Liver (tissue), 8 donors: ENCODE measurements at regions not wholly inside any gene's neighbourhood (a gene's known extent, or its start where the extent isn't known, plus 50 kb on each side); places are given as distances from the start of the nearest gene placed in this dataset.

Experiments used
- DNase-seq: peaks from one replicate; pipeline ENCODE4 v3.0.0-alpha.2; 2017; ENCODE audit warnings: low spot score
- H3K27ac ChIP-seq, 2 donors: one replicate each; pipeline ENCODE4 v1.7.0; 2013; ENCODE audit warnings: inconsistent platforms in 2 of 2, low read length in 2 of 2, control low read depth in 1 of 2, low read depth in 1 of 2, mild to moderate bottlenecking in 1 of 2
- H3K27me3 ChIP-seq, 4 donors: one replicate each; pipeline versions ENCODE4 v1.6.1 to v1.7.0; 2013; ENCODE audit warnings: low read length in 3 of 4, inconsistent platforms in 1 of 4, mild to moderate bottlenecking in 1 of 4, moderate library complexity in 1 of 4; ENCODE audit not compliant: control insufficient read depth in 4 of 4, insufficient read depth in 4 of 4
- H3K36me3 ChIP-seq, 4 donors: one replicate each; pipeline versions ENCODE4 v1.6.1 to v1.7.0; 2013; ENCODE audit warnings: low read length in 3 of 4, mild to moderate bottlenecking in 3 of 4, low read depth in 1 of 4, moderate library complexity in 1 of 4; ENCODE audit not compliant: control insufficient read depth in 4 of 4, insufficient read depth in 3 of 4
- H3K4me1 ChIP-seq, 4 donors: one replicate each; pipeline versions ENCODE4 v1.6.1 to v1.7.0; 2013; ENCODE audit warnings: low read length in 3 of 4, mild to moderate bottlenecking in 3 of 4, moderate library complexity in 1 of 4; ENCODE audit not compliant: control insufficient read depth in 4 of 4, insufficient read depth in 4 of 4
- H3K4me3 ChIP-seq, 3 donors: one replicate each; pipeline versions ENCODE4 v1.6.1 to v1.7.0; 2013; ENCODE audit warnings: low read length in 3 of 3, control low read depth in 1 of 3, low read depth in 1 of 3, mild to moderate bottlenecking in 1 of 3
- H3K9ac ChIP-seq, 2 donors: one replicate each; pipeline ENCODE4 v1.7.0; 2013; ENCODE audit warnings: low read length in 2 of 2, mild to moderate bottlenecking in 2 of 2, moderate library complexity in 2 of 2, control low read depth in 1 of 2, low read depth in 1 of 2
- H3K9me3 ChIP-seq, 4 donors: one replicate each; pipeline versions ENCODE4 v1.6.1 to v1.7.0; 2013; ENCODE audit warnings: low read length in 3 of 4; ENCODE audit not compliant: control insufficient read depth in 4 of 4
- EGR1 ChIP-seq, 2 donors: IDR thresholded peaks; 2 replicates each; pipeline ENCODE4 v1.6.1; 2016 to 2018; ENCODE audit warnings: antibody characterized with exemption in 2 of 2, low read depth in 2 of 2
- FOXA1 ChIP-seq: IDR thresholded peaks from 2 replicates; pipeline ENCODE4 v1.6.1; 2016; ENCODE audit warnings: antibody characterized with exemption
- FOXA2 ChIP-seq: IDR thresholded peaks from 2 replicates; pipeline ENCODE4 v1.6.1; 2016; ENCODE audit warnings: antibody characterized with exemption
- GABPA ChIP-seq, 2 donors: IDR thresholded peaks in 1 of 2; conservative IDR thresholded peaks in 1 of 2; 2 replicates each; pipeline ENCODE4 v1.6.1; 2016; ENCODE audit warnings: antibody characterized with exemption in 2 of 2, mild to moderate bottlenecking in 1 of 2, moderate library complexity in 1 of 2
- HNF4A ChIP-seq, 2 donors: conservative IDR thresholded peaks; 2 replicates each; pipeline ENCODE4 v1.6.1; 2016; ENCODE audit warnings: antibody characterized with exemption in 2 of 2, mild to moderate bottlenecking in 2 of 2
- HNF4G ChIP-seq: IDR thresholded peaks from 2 replicates; pipeline ENCODE4 v1.6.1; 2016; ENCODE audit warnings: antibody characterized with exemption
- JUND ChIP-seq, 2 donors: IDR thresholded peaks; 2 replicates each; pipeline ENCODE4 v1.6.1; 2016; ENCODE audit warnings: antibody characterized with exemption in 2 of 2
- NR2F2 ChIP-seq: IDR thresholded peaks from 2 replicates; pipeline ENCODE4 v1.6.1; 2016; ENCODE audit warnings: antibody characterized with exemption
- RAD21 ChIP-seq, 2 donors: IDR thresholded peaks; 2 replicates each; pipeline ENCODE4 v1.6.1; 2016; ENCODE audit warnings: antibody characterized with exemption in 2 of 2, mild to moderate bottlenecking in 2 of 2
- RXRA ChIP-seq, 2 donors: IDR thresholded peaks; 2 replicates each; pipeline ENCODE4 v1.6.1; 2017 to 2018; ENCODE audit warnings: antibody characterized with exemption in 2 of 2, mild to moderate bottlenecking in 1 of 2
- SP1 ChIP-seq: IDR thresholded peaks from 2 replicates; pipeline ENCODE4 v1.6.1; 2018; ENCODE audit warnings: antibody characterized with exemption, mild to moderate bottlenecking
- TAF1 ChIP-seq: conservative IDR thresholded peaks from 2 replicates; pipeline ENCODE4 v1.6.1; 2016; ENCODE audit warnings: antibody characterized with exemption, mild to moderate bottlenecking
- YY1 ChIP-seq: IDR thresholded peaks from 2 replicates; pipeline ENCODE4 v1.6.1; 2016; ENCODE audit warnings: antibody characterized with exemption, mild to moderate bottlenecking
- WGBS: extraction: QIAGEN DNeasy Blood & Tissue Kit; methylation state at CpG from one replicate; pipeline ENCODE4 v1.1.7; 2013; 5-methylcytosine and 5-hydroxymethylcytosine counted together
- TF ChIP-seq, protein P1 (sequence below): IDR thresholded peaks from 2 replicates; pipeline ENCODE4 v1.6.1; 2016; ENCODE audit warnings: antibody characterized with exemption
- TF ChIP-seq, protein P2 (sequence below): fragments of 150-350 bp; IDR thresholded peaks from 2 replicates; pipeline ENCODE4 v1.5.1; 2017; ENCODE audit warnings: improper control_type of control experiment, low read depth, low read length; ENCODE audit not compliant: missing input control
- TF ChIP-seq, protein P3 (sequence below): IDR thresholded peaks from 2 replicates; pipeline ENCODE4 v1.6.1; 2016; ENCODE audit warnings: antibody characterized with exemption, mild to moderate bottlenecking
- donor health status: healthy.
- donor health status: healthy.
- donor health status: healthy.
- donor health status: healthy.
- donor health status: healthy.

DNA sequence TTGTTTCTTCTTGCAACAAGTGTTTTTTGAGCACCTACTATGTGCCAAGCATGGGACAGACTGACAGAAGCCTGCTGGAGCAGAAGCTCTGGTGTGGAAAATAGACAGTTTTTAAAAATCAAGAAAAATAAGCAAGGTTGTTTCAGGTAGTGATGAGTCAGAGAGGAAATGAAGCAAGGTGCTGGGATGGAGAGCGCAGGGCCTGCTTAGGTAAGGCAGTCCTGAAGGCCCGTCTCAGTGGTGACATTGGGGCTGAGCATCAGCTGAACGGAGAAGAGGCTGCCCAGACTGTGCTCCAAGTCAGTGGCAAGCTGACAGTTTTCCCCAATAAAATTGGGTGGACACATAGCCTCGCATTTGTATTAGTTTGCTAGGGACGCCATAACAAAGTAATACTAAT is 263.6 kb downstream of the SS18 start:
- Histone ChIP-seq H3K9me3 (peaks cover 0 to 4% (median 3%) of the 10 kb centered on the region in 4 donors), H3K9ac (no peak overlapping the region), H3K27me3 (peaks cover 0 to 2% (median 0%) of the 10 kb centered on the region in 4 donors), H3K4me1 (no peaks in the 10 kb centered on the region), H3K4me3 (no peak overlapping the region), H3K27ac (no peak overlapping the region), H3K36me3 (no peaks in the 10 kb centered on the region)
- 86% methylated on average over 5 of the region's 5 CpGs for WGBS
- no peak for DNase-seq
- TF ChIP-seq, protein P1, sequence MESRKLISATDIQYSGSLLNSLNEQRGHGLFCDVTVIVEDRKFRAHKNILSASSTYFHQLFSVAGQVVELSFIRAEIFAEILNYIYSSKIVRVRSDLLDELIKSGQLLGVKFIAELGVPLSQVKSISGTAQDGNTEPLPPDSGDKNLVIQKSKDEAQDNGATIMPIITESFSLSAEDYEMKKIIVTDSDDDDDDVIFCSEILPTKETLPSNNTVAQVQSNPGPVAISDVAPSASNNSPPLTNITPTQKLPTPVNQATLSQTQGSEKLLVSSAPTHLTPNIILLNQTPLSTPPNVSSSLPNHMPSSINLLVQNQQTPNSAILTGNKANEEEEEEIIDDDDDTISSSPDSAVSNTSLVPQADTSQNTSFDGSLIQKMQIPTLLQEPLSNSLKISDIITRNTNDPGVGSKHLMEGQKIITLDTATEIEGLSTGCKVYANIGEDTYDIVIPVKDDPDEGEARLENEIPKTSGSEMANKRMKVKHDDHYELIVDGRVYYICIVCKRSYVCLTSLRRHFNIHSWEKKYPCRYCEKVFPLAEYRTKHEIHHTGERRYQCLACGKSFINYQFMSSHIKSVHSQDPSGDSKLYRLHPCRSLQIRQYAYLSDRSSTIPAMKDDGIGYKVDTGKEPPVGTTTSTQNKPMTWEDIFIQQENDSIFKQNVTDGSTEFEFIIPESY: no peak
- no peak for TF ChIP-seq HNF4G
- no peak for TF ChIP-seq GABPA (IDR thresholded peaks at IDR 0.05 in 1 of 2, conservative IDR thresholded peaks at IDR 0.05 in 1 of 2)
- TF ChIP-seq FOXA2: no peak
- no peak for TF ChIP-seq JUND (IDR thresholded peaks at IDR 0.05)
- TF ChIP-seq EGR1 (IDR thresholded peaks at IDR 0.05; ENCODE audit: low read depth in 2 of 2): no peak
- no peak for TF ChIP-seq SP1
- TF ChIP-seq FOXA1: no peak
- no peak for TF ChIP-seq HNF4A (conservative IDR thresholded peaks at IDR 0.05)
- TF ChIP-seq, protein P2, sequence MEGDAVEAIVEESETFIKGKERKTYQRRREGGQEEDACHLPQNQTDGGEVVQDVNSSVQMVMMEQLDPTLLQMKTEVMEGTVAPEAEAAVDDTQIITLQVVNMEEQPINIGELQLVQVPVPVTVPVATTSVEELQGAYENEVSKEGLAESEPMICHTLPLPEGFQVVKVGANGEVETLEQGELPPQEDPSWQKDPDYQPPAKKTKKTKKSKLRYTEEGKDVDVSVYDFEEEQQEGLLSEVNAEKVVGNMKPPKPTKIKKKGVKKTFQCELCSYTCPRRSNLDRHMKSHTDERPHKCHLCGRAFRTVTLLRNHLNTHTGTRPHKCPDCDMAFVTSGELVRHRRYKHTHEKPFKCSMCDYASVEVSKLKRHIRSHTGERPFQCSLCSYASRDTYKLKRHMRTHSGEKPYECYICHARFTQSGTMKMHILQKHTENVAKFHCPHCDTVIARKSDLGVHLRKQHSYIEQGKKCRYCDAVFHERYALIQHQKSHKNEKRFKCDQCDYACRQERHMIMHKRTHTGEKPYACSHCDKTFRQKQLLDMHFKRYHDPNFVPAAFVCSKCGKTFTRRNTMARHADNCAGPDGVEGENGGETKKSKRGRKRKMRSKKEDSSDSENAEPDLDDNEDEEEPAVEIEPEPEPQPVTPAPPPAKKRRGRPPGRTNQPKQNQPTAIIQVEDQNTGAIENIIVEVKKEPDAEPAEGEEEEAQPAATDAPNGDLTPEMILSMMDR: no peak
- TF ChIP-seq RXRA (IDR thresholded peaks at IDR 0.05): no peak
- TF ChIP-seq NR2F2: no peak
- TF ChIP-seq YY1: no peak
- TF ChIP-seq RAD21 (IDR thresholded peaks at IDR 0.05): no peak

DNA sequence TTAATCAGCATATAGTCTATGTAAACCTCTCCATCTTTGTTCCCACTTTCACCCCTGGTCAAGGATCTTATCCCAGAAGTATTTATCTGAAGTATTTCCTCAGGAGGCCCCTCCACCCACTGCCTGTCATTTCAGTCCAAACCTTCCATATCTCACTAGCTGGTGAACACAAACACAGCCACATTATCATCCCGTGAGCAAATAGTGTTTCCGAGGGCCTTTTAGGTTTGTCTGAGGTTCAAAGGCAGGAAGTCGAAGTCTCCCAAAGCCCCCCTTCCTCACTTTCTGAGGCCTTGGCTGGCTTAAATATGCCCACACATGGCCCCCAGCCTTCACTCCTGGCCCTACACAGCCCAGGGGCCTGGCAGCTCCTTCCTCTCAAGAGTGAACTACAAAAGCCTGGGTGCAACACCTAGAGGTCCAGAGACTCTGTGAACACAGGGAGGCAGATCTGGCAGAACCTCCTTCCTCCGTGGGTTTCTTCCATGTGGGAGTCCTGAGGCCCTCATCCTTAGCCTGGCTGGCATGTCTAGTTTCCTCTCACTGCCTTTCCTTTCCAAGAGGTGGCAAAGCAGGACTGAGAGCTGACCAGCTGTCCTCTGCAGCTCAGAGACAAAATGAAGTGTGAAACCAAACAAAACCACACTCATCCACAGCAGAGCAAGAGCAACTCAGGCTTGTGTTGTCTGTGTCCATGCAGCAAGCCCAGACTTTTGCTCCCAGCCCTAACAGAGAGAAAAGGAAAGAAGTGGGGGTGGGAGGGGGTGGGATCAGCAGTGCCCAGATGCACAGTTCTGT is 264.2 kb downstream of the SS18 start:
- no peak for DNase-seq
- no peak overlapping the region for H3K27ac ChIP-seq
- H3K9me3 ChIP-seq: peaks cover 0 to 4% (median 3%) of the 10 kb centered on the region in 4 donors
- 39% methylated on average over 4 of the region's 4 CpGs for WGBS
- no peak overlapping the region for H3K9ac ChIP-seq
- H3K27me3 ChIP-seq: peaks cover 0 to 2% (median 0%) of the 10 kb centered on the region in 4 donors
- no peak overlapping the region for H3K4me3 ChIP-seq
- no peaks in the 10 kb centered on the region for H3K4me1 ChIP-seq
- TF ChIP-seq JUND (IDR thresholded peaks at IDR 0.05): no peak
- no peak for TF ChIP-seq NR2F2
- no peak for TF ChIP-seq FOXA2
- TF ChIP-seq, protein P3, sequence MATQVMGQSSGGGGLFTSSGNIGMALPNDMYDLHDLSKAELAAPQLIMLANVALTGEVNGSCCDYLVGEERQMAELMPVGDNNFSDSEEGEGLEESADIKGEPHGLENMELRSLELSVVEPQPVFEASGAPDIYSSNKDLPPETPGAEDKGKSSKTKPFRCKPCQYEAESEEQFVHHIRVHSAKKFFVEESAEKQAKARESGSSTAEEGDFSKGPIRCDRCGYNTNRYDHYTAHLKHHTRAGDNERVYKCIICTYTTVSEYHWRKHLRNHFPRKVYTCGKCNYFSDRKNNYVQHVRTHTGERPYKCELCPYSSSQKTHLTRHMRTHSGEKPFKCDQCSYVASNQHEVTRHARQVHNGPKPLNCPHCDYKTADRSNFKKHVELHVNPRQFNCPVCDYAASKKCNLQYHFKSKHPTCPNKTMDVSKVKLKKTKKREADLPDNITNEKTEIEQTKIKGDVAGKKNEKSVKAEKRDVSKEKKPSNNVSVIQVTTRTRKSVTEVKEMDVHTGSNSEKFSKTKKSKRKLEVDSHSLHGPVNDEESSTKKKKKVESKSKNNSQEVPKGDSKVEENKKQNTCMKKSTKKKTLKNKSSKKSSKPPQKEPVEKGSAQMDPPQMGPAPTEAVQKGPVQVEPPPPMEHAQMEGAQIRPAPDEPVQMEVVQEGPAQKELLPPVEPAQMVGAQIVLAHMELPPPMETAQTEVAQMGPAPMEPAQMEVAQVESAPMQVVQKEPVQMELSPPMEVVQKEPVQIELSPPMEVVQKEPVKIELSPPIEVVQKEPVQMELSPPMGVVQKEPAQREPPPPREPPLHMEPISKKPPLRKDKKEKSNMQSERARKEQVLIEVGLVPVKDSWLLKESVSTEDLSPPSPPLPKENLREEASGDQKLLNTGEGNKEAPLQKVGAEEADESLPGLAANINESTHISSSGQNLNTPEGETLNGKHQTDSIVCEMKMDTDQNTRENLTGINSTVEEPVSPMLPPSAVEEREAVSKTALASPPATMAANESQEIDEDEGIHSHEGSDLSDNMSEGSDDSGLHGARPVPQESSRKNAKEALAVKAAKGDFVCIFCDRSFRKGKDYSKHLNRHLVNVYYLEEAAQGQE: no peak
- TF ChIP-seq GABPA (IDR thresholded peaks at IDR 0.05 in 1 of 2, conservative IDR thresholded peaks at IDR 0.05 in 1 of 2): no peak
- no peak for TF ChIP-seq RAD21 (IDR thresholded peaks at IDR 0.05)
- TF ChIP-seq YY1: no peak
- no peak for TF ChIP-seq SP1
- TF ChIP-seq, protein P2: no peak
- TF ChIP-seq, protein P1: no peak
- TF ChIP-seq TAF1: no peak
- no peaks in the 10 kb centered on the region for H3K36me3 ChIP-seq
